K562 (cell line): ENCODE measurements at regions not wholly inside any gene's neighbourhood (a gene's known extent, or its start where the extent isn't known, plus 50 kb on each side); places are given as distances from the start of the nearest gene placed in this dataset.

ENCODE experiments used
- ATAC-seq: fragments of 200-7000 bp; cut with Tn5 transposase; 3 replicates; pipeline ENCODE4 v1.9.1; 2020; ENCODE audit warnings: moderate library complexity
- BruUV-seq: library from RNA; stranded (reverse); fragments of 400-500 nt; replicated peaks from 2 replicates; lab custom pipeline; 2021; lab: Mats Ljungman, UMichigan
- CTCF ChIA-PET: fragments of 300-600 bp; formaldehyde crosslinking; extraction: SDS; loops from one replicate; lab custom pipeline; 2021; ENCODE audit warnings: low intra/inter-chr PET ratio; lab: Yijun Ruan, JAX
- POLR2A ChIA-PET: fragments of 300-600, 350-650 bp; sonication (Branson Sonifier 250); formaldehyde crosslinking; extraction: SDS; loops from one replicate; lab custom pipeline; 2021; ENCODE audit warnings: antibody characterized with exemption, inconsistent platforms; lab: Yijun Ruan, JAX
- DNase-seq, 4 experiments: peaks; one replicate each; pipeline versions ENCODE4 v3.0.0 to v3.0.0-alpha.2; 2011 to 2018; ENCODE audit warnings: low spot score in 3 of 4, mixed read lengths in 3 of 4; ENCODE audit errors: extremely low read depth in 1 of 4
- FAIRE-seq: peaks from 2 replicates; lab custom pipeline; 2011; peaks lifted over from hg19 to GRCh38; lab: Jason Lieb, UNC
- H2AFZ ChIP-seq: 2 replicates; pipeline ENCODE4 v1.6.0; 2011; ENCODE audit warnings: low read depth, low read length, control low read depth, inconsistent platforms
- H3K27ac ChIP-seq: fragments of 200-600 bp; 3 replicates; pipeline ENCODE4 v1.8.0; 2011; ENCODE audit warnings: low read depth, mild to moderate bottlenecking, control low read depth, inconsistent platforms, low read length, moderate library complexity, mixed read lengths; ENCODE audit errors: extremely low read depth
- H3K27me3 ChIP-seq, 2 experiments: fragments of 300-600 bp in 1 of 2; 2 replicates in 1 of 2; 3 replicates in 1 of 2; pipeline versions ENCODE4 v1.6.0 to v1.8.0; 2011; ENCODE audit warnings: inconsistent platforms in 2 of 2, low read length in 2 of 2, mild to moderate bottlenecking in 1 of 2, mixed read lengths in 1 of 2, moderate library complexity in 1 of 2; ENCODE audit not compliant: control insufficient read depth in 2 of 2, insufficient read depth in 2 of 2
- H3K36me3 ChIP-seq: fragments of 300-600 bp; 3 replicates; pipeline ENCODE4 v1.8.0; 2011; ENCODE audit warnings: mild to moderate bottlenecking, low read length, inconsistent platforms; ENCODE audit not compliant: control insufficient read depth, insufficient read depth
- H3K4me1 ChIP-seq, 2 experiments: fragments of 200-600 bp in 1 of 2; replicated peaks in 1 of 2; 2 replicates in 1 of 2; 3 replicates in 1 of 2; pipeline versions ENCODE4 v1.5.1 to v1.8.0; 2011; ENCODE audit warnings: inconsistent platforms in 2 of 2, low read length in 2 of 2, mild to moderate bottlenecking in 1 of 2, mixed read lengths in 1 of 2, moderate library complexity in 1 of 2; ENCODE audit not compliant: control insufficient read depth in 2 of 2, insufficient read depth in 2 of 2
- H3K4me2 ChIP-seq: 2 replicates; pipeline ENCODE4 v1.6.1; 2011; ENCODE audit warnings: low read length, control low read depth, inconsistent platforms, mixed read lengths; ENCODE audit not compliant: insufficient read depth
- H3K4me3 ChIP-seq: fragments of 200-600 bp; sonication (generic), shearing (Covaris generic); 2 replicates; pipeline ENCODE4 v1.5.1; 2016; ENCODE audit warnings: control low read depth, inconsistent platforms
- H3K79me2 ChIP-seq: fragments of 200-600 bp; 3 replicates; pipeline ENCODE4 v1.8.0; 2011; ENCODE audit warnings: low read length, inconsistent platforms; ENCODE audit not compliant: control insufficient read depth, insufficient read depth
- H3K9ac ChIP-seq, 2 experiments: 2 replicates each; pipeline versions ENCODE4 v1.6.0 to v1.6.1; 2011; ENCODE audit warnings: low read depth in 2 of 2, low read length in 2 of 2, control low read depth in 1 of 2, inconsistent platforms in 1 of 2, mild to moderate bottlenecking in 1 of 2, mixed read lengths in 1 of 2; ENCODE audit not compliant: insufficient read depth in 1 of 2
- H3K9me1 ChIP-seq: one replicate; pipeline ENCODE4 v1.6.0; 2011; ENCODE audit warnings: inconsistent platforms, mild to moderate bottlenecking, low read length, moderate library complexity; ENCODE audit not compliant: control insufficient read depth, insufficient read depth
- H3K9me3 ChIP-seq: replicated peaks from 2 replicates; pipeline ENCODE4 v1.5.1; 2011; ENCODE audit warnings: low read depth, low read length, inconsistent platforms; ENCODE audit not compliant: control insufficient read depth, insufficient read depth
- H4K20me1 ChIP-seq: replicated peaks from 2 replicates; pipeline ENCODE4 v1.6.1; 2011; ENCODE audit warnings: low read length, inconsistent platforms, mixed read lengths; ENCODE audit not compliant: control insufficient read depth, insufficient read depth
- KLF13 ChIP-seq: fragments of 450-650 bp; IDR thresholded peaks from 2 replicates; pipeline ENCODE4 v1.6.1; 2016; ENCODE audit warnings: missing genetic modification characterization, low read depth, mild to moderate bottlenecking, missing compliant biosample characterization, moderate library complexity, borderline replicate concordance
- RBM34 ChIP-seq: fragments of 200-400 bp; formaldehyde crosslinking; IDR thresholded peaks from 2 replicates; pipeline ENCODE4 v1.6.1; 2018; ENCODE audit warnings: low read length, borderline replicate concordance; ENCODE audit not compliant: insufficient read depth
- SMC3 ChIP-seq: conservative IDR thresholded peaks from 2 replicates; pipeline ENCODE4 v1.6.1; 2011; ENCODE audit warnings: low read depth, low read length, improper control_type of control experiment; ENCODE audit not compliant: insufficient read depth
- ZBTB8A ChIP-seq: fragments of 450-650 bp; IDR thresholded peaks from 2 replicates; pipeline ENCODE4 v1.6.1; 2018; ENCODE audit warnings: mild to moderate bottlenecking, moderate library complexity; ENCODE audit not compliant: partially characterized antibody
- ZBTB9 ChIP-seq: fragments of 450-650 bp; formaldehyde crosslinking; IDR thresholded peaks from 2 replicates; pipeline ENCODE4 v1.4.0; 2020; ENCODE audit warnings: mild to moderate bottlenecking, moderate library complexity
- ZNF449 ChIP-seq: fragments of 250-450 bp; sonication (Bioruptor Pico); IDR thresholded peaks from 2 replicates; pipeline ENCODE4 v1.8.0; 2022; ENCODE audit warnings: moderate library complexity, mild to moderate bottlenecking, inconsistent platforms
- WGBS: fragments of 100-300 bp; shearing (Covaris generic); methylation state at CpG from one replicate; pipeline ENCODE4 v1.1.6; 2016; ENCODE audit warnings: low coverage, mixed read lengths; ENCODE audit not compliant: insufficient coverage; ENCODE audit errors: missing lambda C conversion rate; 5-methylcytosine and 5-hydroxymethylcytosine counted together
- in situ Hi-C: fragments of 300-500 bp; cut with MboI; formaldehyde crosslinking; loops from 4 replicates; pipeline ENCODE4 v1.15.0; 2018; ENCODE audit warnings: inconsistent platforms, mixed read lengths
- intact Hi-C: fragments of 100-400 bp; cut with micrococcal nuclease; formaldehyde crosslinking; loops from 2 replicates; pipeline ENCODE4 v1.14.2; 2022
- TF ChIP-seq, protein P1 (sequence below): fragments of 200-400 bp; formaldehyde crosslinking; IDR thresholded peaks from 2 replicates; pipeline ENCODE4 v1.6.1; 2017; ENCODE audit warnings: mild to moderate bottlenecking, low read depth, low read length, moderate library complexity
- TF ChIP-seq, protein P2 (sequence below): fragments of 450-650 bp; conservative IDR thresholded peaks from 2 replicates; pipeline ENCODE4 v1.6.1; 2016; ENCODE audit warnings: missing genetic modification characterization, low read depth, mild to moderate bottlenecking, missing compliant biosample characterization, moderate library complexity

DNA sequence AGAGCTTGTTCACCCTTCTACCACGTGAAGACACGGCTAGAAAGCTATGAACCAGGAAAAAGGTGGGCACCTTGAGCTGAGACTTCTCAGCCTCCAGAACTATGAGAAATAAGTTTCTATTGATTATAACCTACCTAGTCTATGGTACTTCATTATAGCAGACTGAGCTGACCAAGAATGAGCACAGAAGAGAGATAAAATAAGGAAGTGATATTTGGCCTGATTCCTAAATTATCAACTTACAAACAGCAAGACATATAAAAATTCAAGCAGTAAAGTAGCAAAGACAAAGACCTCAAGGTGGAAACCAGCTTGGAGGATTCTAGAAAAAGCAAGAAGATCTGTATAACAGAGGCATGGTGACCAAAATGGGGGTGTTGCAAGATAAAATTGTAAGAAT is 63.9 kb upstream of the OSTN start:
- H3K4me3 ChIP-seq = no peak overlapping the region
- ATAC-seq (no peak), DNase-seq (no peak), FAIRE-seq (no peak)
- no peak overlapping the region for H3K4me2 ChIP-seq
- H3K9ac ChIP-seq = no peak overlapping the region
- WGBS = 0% methylated on average over 2 of the region's 2 CpGs
- no peak overlapping the region for H3K27ac ChIP-seq
- H3K4me1 ChIP-seq = no peaks in the 10 kb centered on the region
- no peaks in the 10 kb centered on the region for H4K20me1 ChIP-seq
- ChIA-PET POLR2A (no interaction called here), CTCF (no interaction called here)
- no peaks in the 10 kb centered on the region for H3K9me3 ChIP-seq
- H3K79me2 ChIP-seq = no peaks in the 10 kb centered on the region
- no TSS peak for BruUV-seq
- in situ Hi-C loops = no loop called here
- no peaks in the 10 kb centered on the region for H3K36me3 ChIP-seq
- H3K9me1 ChIP-seq = no peaks in the 10 kb centered on the region
- no peak overlapping the region for H2AFZ ChIP-seq
- TF ChIP-seq, protein P1, sequence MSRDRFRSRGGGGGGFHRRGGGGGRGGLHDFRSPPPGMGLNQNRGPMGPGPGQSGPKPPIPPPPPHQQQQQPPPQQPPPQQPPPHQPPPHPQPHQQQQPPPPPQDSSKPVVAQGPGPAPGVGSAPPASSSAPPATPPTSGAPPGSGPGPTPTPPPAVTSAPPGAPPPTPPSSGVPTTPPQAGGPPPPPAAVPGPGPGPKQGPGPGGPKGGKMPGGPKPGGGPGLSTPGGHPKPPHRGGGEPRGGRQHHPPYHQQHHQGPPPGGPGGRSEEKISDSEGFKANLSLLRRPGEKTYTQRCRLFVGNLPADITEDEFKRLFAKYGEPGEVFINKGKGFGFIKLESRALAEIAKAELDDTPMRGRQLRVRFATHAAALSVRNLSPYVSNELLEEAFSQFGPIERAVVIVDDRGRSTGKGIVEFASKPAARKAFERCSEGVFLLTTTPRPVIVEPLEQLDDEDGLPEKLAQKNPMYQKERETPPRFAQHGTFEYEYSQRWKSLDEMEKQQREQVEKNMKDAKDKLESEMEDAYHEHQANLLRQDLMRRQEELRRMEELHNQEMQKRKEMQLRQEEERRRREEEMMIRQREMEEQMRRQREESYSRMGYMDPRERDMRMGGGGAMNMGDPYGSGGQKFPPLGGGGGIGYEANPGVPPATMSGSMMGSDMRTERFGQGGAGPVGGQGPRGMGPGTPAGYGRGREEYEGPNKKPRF = no peak
- TF ChIP-seq ZBTB9 (CRISPR knock-in tag) = no peak
- TF ChIP-seq SMC3 = no peak
- TF ChIP-seq, protein P2, sequence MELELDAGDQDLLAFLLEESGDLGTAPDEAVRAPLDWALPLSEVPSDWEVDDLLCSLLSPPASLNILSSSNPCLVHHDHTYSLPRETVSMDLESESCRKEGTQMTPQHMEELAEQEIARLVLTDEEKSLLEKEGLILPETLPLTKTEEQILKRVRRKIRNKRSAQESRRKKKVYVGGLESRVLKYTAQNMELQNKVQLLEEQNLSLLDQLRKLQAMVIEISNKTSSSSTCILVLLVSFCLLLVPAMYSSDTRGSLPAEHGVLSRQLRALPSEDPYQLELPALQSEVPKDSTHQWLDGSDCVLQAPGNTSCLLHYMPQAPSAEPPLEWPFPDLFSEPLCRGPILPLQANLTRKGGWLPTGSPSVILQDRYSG (tag) = no peak
- TF ChIP-seq ZNF449 (CRISPR knock-in tag) = no peak
- no peak for TF ChIP-seq KLF13 (tag)
- TF ChIP-seq ZBTB8A = no peak
- TF ChIP-seq RBM34 = no peak
- intact Hi-C loops = no loop called here
- no peaks in the 10 kb centered on the region for H3K27me3 ChIP-seq
